Amygdala (tissue), 56 donors: ENCODE measurements at regions not wholly inside any gene's neighbourhood (a gene's known extent, or its start where the extent isn't known, plus 50 kb on each side); places are given as distances from the start of the nearest gene placed in this dataset.
"Not testable (repeated sequence)": the region's sequence is repeated elsewhere in the genome, so short reads cannot be mapped to it uniquely, and the experiment has no call there.

ENCODE experiments used
- DNase-seq, 56 donors: peaks; one replicate each; lab custom pipeline; 2025; lab: John Stamatoyannopoulos, UW

DNA sequence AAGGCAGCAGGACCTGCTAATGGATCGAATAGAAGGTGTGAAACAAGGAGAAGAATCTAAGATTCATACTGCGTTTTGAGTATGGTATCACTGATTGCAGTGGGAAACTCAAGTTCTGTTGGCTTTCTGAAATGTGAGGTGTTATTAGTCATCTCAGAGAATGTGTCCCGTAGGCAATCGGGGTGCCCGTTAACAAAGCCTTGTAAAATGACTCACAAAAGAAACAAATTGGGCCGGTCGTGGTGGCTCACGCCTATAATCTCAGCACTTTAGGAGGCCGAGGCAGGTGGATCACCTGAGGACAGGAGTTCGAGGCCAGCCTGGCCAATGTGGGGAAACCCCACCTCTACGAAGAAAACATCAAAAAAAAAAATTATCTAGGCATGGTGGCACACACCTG is 118.2 kb upstream of the C7orf33 start:
- DNase-seq, result no peak

- no peak for DNase-seq
Measured at GRCh38 chr7:148473703-148474480, 116.7 kb upstream of the C7orf33 start.

DNA sequence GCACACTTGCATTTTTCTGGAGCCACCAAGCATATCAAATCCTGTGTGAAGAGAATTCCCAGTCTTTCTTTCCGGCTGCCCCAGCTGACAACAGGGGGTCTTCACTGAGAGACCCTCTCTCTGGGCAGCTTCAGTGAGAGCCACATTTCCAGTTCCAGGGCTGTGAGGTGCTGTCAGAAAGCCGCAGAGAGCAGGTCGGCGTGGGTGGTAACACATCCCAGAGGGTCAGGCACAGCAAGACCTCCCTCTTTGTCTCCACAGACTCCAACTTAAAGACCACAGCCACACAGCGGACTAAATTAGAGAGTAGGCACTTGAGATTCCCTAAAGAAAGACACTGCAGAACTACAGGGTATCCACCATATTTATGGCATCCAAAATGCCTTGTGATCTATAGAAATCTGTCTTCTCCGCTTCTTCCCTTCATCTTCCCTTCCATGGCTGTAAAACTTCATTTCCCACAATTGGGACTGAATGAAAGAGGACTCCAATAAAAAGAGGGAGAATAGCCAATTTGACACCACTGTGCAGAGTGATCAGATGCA is 116.0 kb upstream of the C7orf33 start:
- no peak for DNase-seq

GRCh38 chr7:148478551-148478950 is 112.0 kb upstream of the C7orf33 start:
- no peak for DNase-seq

- no peak for DNase-seq
Measured at GRCh38 chr7:148480479-148481146, 110.0 kb upstream of the C7orf33 start.

GRCh38 chr7:148481147-148481526 is 109.4 kb upstream of the C7orf33 start:
- no peak for DNase-seq

DNA sequence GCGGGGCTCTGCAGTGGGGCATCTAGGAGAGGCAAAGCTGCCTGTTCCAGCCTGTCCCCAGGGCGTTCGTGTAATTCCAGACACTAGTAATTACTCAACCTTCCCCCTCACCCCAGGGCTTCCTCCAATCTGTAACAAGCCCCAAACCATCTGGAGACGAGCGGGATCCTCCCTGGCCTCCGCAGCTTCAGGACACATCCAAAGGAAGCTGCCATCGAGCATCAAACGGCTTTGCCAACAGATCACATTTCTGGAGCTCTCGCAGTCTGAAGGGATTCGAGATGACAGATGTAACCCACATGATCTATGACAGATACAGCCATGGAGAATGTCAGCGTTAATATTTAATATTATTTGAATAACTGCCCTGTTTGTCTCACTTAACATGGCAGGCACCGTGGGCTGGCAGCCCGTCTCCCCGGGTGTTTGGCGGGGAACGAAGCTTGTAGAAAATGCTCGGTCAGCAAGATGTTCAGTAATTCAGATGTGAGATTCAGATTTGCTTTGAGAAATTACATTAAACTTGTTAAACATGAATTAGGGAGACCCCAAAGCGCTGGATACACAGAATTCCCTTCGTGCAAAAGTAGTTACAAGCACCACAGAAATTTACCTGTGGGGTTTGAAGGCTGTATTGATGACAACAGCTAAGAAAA is 108.5 kb upstream of the C7orf33 start:
- DNase-seq, result no peak

GRCh38 chr7:148483515-148484308 is 106.9 kb upstream of the C7orf33 start:
- DNase-seq, result no peak

GRCh38 chr7:148484486-148484885 is 106.1 kb upstream of the C7orf33 start:
- DNase-seq, result no peak

DNA sequence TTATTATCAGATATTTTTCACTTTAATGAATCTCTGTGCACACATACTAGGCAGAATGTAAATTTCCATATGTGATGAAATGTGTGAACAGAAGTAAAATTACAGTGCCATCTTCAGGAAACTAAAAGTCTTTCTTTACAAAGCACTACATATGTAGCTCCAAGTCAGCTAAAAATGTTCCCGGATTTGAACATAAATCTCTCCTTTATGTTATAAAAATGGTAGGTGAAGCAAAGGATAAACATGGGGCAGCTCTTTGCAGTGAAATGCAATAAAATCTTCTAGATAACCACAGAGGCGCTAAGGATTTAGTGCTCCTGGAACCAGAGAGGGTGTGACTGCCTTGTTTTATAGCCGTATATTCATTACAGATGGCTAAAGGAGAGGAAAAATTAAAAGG is 104.9 kb upstream of the C7orf33 start:
- no peak for DNase-seq

DNA sequence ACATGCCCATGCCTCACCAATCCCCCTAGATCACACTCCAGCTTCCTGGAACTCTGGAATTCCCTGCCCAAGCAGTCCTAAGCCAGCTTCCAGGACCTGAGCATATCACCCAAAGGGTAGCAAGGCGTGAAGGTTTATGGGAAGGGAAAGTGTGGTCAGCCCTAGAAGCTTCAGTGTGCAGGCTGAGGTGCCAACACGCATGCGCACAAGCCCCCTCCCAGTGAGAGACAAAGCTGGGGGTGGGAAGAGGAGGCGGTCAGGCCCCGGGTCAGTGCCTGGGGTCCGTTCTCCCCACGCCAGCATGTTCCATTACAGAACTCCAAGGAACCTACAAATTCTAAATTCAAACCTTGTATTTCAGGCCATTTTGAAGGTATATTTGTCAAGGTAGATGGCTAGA is 103.6 kb upstream of the C7orf33 start:
- no peak for DNase-seq

- DNase-seq, result no peak
Measured at GRCh38 chr7:148487912-148488311, 102.7 kb upstream of the C7orf33 start.

GRCh38 chr7:148489678-148490077 is 100.9 kb upstream of the C7orf33 start:
- DNase-seq, result no peak

- no peak for DNase-seq
Measured at GRCh38 chr7:148492157-148492860, 98.3 kb upstream of the C7orf33 start.

DNA sequence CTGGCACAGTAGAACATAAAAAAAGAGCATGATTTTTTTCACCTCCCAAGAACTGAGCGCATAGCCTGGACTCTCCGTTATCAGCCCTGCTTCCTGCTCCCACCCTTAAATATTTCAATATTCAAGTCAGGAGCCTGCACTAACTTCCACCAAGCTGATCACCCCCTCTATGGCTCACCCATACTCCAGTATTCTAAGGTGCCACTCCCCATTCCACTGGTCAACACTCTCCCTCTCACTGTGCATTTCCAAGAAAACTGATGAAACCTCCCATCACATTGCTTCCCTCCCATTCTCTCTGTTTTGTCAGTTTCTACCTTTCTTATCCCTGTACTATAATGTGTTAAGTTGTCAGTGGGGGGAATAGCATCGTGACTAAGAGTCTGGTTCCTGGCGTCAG is 95.0 kb upstream of the C7orf33 start:
- DNase-seq, result no peak

DNA sequence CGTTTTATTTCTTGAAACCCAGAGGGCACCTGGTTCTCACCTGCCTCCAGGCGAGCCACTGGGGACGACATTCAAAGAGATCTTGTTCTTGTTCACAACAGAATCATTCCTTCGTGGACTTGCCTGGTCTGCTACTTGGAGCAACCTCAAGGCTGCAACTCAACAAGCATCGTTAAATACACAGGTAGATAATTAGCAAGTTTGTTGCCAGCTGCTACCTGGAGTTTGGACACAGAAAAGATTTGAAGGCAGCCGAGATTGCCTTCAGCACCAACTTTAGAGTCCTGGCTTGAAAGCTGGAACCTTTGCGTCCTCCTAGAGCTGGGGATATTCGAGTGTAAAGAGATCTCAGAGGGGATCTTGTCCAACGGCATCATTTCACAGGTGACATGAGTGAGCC is 89.6 kb upstream of the C7orf33 start:
- DNase-seq, result no peak

- DNase-seq, result no peak
Measured at GRCh38 chr7:148503900-148504487, 86.6 kb upstream of the C7orf33 start.

- no peak for DNase-seq
Measured at GRCh38 chr7:148505645-148506375, 84.8 kb upstream of the C7orf33 start.

GRCh38 chr7:148507064-148507573 is 83.4 kb upstream of the C7orf33 start:
- not testable (repeated sequence) for DNase-seq
